Psoas muscle (tissue), 7 donors: ENCODE measurements at regions not wholly inside any gene's neighbourhood (a gene's known extent, or its start where the extent isn't known, plus 50 kb on each side); places are given as distances from the start of the nearest gene placed in this dataset.
"Not testable (repeated sequence)": the region's sequence is repeated elsewhere in the genome, so short reads cannot be mapped to it uniquely, and the experiment has no call there.

Experiments used
- ATAC-seq, 4 donors: fragments of 200-7000 bp; cut with Tn5 transposase; one replicate each; pipeline ENCODE4 v1.9.1; 2020; ENCODE audit warnings: moderate library complexity in 3 of 4, mild to moderate bottlenecking in 2 of 4
- DNase-seq, 2 donors: peaks; one replicate each; pipeline ENCODE4 v3.0.0-alpha.2; 2020
- H3K27ac ChIP-seq: fragments of 200-600 bp; one replicate; pipeline ENCODE4 v1.8.0; 2022
- H3K27me3 ChIP-seq, 3 donors: fragments of 200-600 bp in 1 of 3; one replicate each; pipeline versions ENCODE4 v1.6.1 to v1.8.0; 2013 to 2022; ENCODE audit warnings: low read length in 2 of 3, mild to moderate bottlenecking in 2 of 3, moderate library complexity in 1 of 3; ENCODE audit not compliant: insufficient read depth in 3 of 3
- H3K36me3 ChIP-seq, 2 donors: fragments of 200-600 bp in 1 of 2; one replicate each; pipeline versions ENCODE4 v1.6.1 to v1.8.0; 2013 to 2022; ENCODE audit warnings: low read depth in 1 of 2, mild to moderate bottlenecking in 1 of 2, moderate library complexity in 1 of 2; ENCODE audit not compliant: insufficient read depth in 1 of 2
- H3K4me1 ChIP-seq: fragments of 200-600 bp; one replicate; pipeline ENCODE4 v1.8.0; 2022
- H3K4me3 ChIP-seq: fragments of 200-600 bp; one replicate; pipeline ENCODE4 v1.8.0; 2022; ENCODE audit warnings: mild to moderate bottlenecking
- H3K9me3 ChIP-seq: fragments of 200-600 bp; one replicate; pipeline ENCODE4 v1.8.0; 2022
- CTCF ChIP-seq: fragments of 200-600 bp; IDR thresholded peaks from one replicate; pipeline ENCODE4 v1.8.0; 2022; ENCODE audit warnings: antibody characterized with exemption
- WGBS, 3 donors: extraction: QIAGEN DNeasy Blood & Tissue Kit; methylation state at CpG; one replicate each; pipeline versions ENCODE4 v1.1.6 to v1.1.7; 2013; 5-methylcytosine and 5-hydroxymethylcytosine counted together
- intact Hi-C, 2 donors: fragments of 100-400 bp; cut with DNase I; formaldehyde crosslinking; loops; one replicate each; pipeline versions ENCODE4 v1.11.0 to v1.14.2; 2022
- donor health status: healthy with polysubstance abuse.
- donor health status: DM: no; HTN: no; CAD: no; lungs with moderate emphysema.
- donor health status: Bipolar disorder and iron deficiency.
- donor health status: healthy.
- donor health status: DM: yes; HTN: yes; CAD: no.
- donor health status: DM: no; HTN: no; CAD: no.
- donor health status: DM: yes; HTN: yes; CAD: no.

DNA sequence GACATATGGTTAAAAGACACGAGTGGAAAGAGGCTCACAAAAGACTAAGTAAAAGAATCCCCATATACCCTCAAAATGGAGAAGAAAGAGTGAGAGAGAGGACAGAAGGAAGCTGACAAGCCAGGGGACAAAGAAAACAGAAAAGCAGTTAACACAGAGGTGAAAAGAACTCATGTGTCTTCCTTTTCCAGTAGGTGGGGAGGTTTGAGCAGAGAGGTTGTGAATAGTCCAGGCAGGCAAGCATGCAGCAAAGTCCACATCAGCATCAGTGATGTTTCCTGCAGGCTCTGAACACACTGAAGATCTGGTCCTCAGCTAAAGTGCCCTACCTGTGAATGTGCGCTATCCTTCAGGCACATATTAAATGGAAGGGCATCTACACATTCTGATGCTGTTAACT is 196.5 kb upstream of the IRAK1BP1 start:
- no peak for TF ChIP-seq CTCF
- Histone ChIP-seq H3K27me3 (no peaks in the 10 kb centered on the region), H3K4me1 (no peaks in the 10 kb centered on the region), H3K9me3 (no peaks in the 10 kb centered on the region), H3K4me3 (no peak overlapping the region), H3K36me3 (no peaks in the 10 kb centered on the region), H3K27ac (no peak overlapping the region)
- intact Hi-C loops: no loop called here
- ATAC-seq (no peak), DNase-seq (no peak)
- 49 to 54% (median 50%) methylated on average over 2 of the region's 2 CpGs for WGBS, 3 donors

DNA sequence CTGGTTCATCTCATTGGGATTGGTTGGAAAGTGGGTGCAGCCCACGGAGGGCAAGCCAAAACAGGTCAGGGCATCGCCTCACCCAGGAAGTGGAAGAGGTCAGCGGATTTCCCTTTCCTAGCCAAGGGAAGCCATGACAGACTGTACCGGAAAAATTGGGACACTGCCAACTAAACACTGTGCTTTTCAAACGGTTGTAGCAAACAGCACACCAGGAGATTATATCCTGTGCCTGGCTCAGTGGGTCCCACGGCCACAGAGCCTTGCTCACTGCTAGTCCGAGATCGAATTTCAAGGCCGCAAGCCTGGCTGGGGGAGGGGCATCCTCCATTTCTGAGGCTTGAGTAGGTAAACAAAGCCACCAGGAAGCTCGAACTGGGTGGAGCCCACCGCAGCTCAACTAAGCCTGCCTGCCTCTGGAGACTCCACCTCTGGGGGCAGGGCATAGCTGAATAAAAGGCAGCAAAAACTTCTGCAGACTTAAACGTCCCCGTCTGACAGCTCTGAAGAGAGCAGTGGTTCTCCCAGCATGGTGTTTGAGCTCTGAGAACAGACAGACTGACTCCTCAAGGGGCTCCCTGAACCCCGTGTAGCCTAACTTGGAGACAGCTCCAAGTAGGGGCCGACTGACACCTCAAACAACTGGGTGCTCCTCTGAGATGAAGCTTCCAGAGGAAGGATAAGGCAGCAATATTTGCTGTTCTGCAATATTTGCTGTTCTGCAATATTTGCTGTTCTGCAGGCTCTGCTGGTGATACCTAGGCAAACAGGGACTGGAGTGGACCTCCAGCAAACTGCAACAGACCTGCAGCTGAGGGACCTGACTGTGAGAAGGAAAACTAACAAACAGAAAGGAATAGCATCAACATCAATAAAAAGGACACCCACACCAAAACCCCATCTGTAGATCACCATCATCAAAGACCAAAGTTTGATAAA is 191.0 kb upstream of the IRAK1BP1 start:
- H3K4me1 ChIP-seq, H3K27ac ChIP-seq, H3K36me3 ChIP-seq, ATAC-seq, H3K4me3 ChIP-seq, DNase-seq, H3K27me3 ChIP-seq, H3K9me3 ChIP-seq, intact Hi-C loops: not testable (repeated sequence)
- 77 to 82% (median 82%) methylated on average over 15 of the region's 15 CpGs for WGBS, 3 donors

- no peak for TF ChIP-seq CTCF
These were observed 178.7 kb upstream of the IRAK1BP1 start for GRCh38 chr6:78688668-78689067.

DNA sequence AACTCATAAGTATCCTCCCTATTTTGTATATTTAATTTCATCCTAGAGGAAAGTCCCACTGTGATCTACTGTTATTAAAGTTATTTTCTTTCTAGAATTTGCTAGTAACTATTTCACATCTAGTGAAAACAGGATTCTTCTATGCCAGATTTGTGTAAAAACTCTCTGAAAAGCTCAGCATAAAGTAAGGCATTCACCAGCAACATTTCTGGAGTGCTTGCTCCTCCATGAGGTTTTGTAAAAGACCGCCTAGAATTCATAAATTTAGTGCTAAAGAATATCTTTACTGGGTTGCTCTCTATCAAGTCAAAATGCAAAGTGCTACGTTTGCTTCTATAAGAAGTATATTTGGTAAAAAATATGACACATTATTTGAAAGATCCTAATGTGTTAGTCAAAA is 173.5 kb upstream of the IRAK1BP1 start:
- H3K4me1 ChIP-seq: no peaks in the 10 kb centered on the region
- intact Hi-C loops: no loop called here
- H3K36me3 ChIP-seq: no peaks in the 10 kb centered on the region
- H3K9me3 ChIP-seq: no peaks in the 10 kb centered on the region
- H3K27me3 ChIP-seq: no peaks in the 10 kb centered on the region
- no peak overlapping the region for H3K27ac ChIP-seq
- H3K4me3 ChIP-seq: no peak overlapping the region
- DNase-seq: no peak
- no peak for ATAC-seq
- WGBS, 3 donors: 72 to 77% (median 73%) methylated on average over 2 of the region's 2 CpGs
- no peak for TF ChIP-seq CTCF

More at GRCh38 chr6:78688668-78689067, 178.7 kb upstream of the IRAK1BP1 start:
- Histone ChIP-seq H3K9me3 (no peaks in the 10 kb centered on the region), H3K27ac (no peak overlapping the region), H3K27me3 (no peaks in the 10 kb centered on the region), H3K36me3 (no peaks in the 10 kb centered on the region), H3K4me1 (no peaks in the 10 kb centered on the region), H3K4me3 (no peak overlapping the region)
- no peak for ATAC-seq
- no peak for DNase-seq
- intact Hi-C loops: no loop called here

DNA sequence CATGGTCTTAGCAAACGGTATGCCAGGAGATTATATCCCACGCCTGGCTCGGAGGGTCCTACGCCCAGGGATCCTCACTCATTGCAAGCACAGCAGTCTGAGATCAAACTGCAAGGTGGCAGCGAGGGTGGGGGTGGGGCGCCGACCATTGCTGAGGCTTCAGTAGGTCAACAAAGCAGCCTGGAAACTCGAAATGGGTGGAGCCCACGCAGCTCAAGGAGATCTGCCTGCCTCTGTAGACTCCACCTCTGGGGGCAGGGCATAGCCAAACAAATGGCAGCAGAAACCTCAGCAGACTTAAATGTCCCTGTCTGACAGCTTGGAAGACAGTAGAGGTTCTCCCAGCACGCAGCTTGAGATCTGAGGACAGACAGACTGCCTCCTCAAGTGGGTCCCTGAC is 172.7 kb upstream of the IRAK1BP1 start:
- ATAC-seq, H3K9me3 ChIP-seq, DNase-seq, intact Hi-C loops, H3K27me3 ChIP-seq, H3K4me3 ChIP-seq, H3K36me3 ChIP-seq, H3K27ac ChIP-seq, H3K4me1 ChIP-seq: not testable (repeated sequence)
- WGBS, 3 donors: 75 to 78% (median 76%) methylated on average over 10 of the region's 10 CpGs
